B cell (primary cell): ENCODE measurements at regions not wholly inside any gene's neighbourhood (a gene's known extent, or its start where the extent isn't known, plus 50 kb on each side); places are given as distances from the start of the nearest gene placed in this dataset.
A peak's percentile ranks its signal among the peaks of the same experiment; 100 is the strongest.

ENCODE experiments used
- ATAC-seq: fragments of 200-7000 bp; cut with Tn5 transposase; one replicate; pipeline ENCODE4 v1.10.0; 2021; ENCODE audit warnings: low read depth, mild to moderate bottlenecking, moderate number of reproducible peaks, moderate library complexity
- CTCF ChIA-PET: fragments of 350-600 bp; sonication (Branson Sonifier 250); formaldehyde crosslinking; loops from one replicate; lab custom pipeline; 2021; ENCODE audit warnings: antibody characterized with exemption, inconsistent platforms; lab: Charles Lee
- POLR2A ChIA-PET: fragments of 350-600 bp; sonication (Branson Sonifier 250); formaldehyde crosslinking; loops from one replicate; lab custom pipeline; 2021; ENCODE audit warnings: antibody characterized with exemption; lab: Charles Lee
- DNase-seq: peaks from one replicate; pipeline ENCODE4 v3.0.0; 2013
- H2AFZ ChIP-seq: 2 replicates; pipeline ENCODE4 v1.6.1; 2012; ENCODE audit warnings: mild to moderate bottlenecking, low read depth, low read length; ENCODE audit not compliant: insufficient read depth, poor library complexity, severe bottlenecking
- H3K27ac ChIP-seq, 2 donors: 1 replicate in 1 of 2; 2 replicates in 1 of 2; pipeline ENCODE4 v1.5.1; 2012 to 2013; ENCODE audit warnings: low read length in 2 of 2, mild to moderate bottlenecking in 2 of 2, moderate library complexity in 1 of 2
- H3K27me3 ChIP-seq, 4 experiments: fragments of 200-600 bp in 1 of 4; sonication (generic) in 1 of 4; replicated peaks in 1 of 4; 1 replicate in 2 of 4; 2 replicates in 2 of 4; pipeline versions ENCODE4 v1.6.1 to v1.7.0; 2013 to 2016; ENCODE audit warnings: low read length in 3 of 4, mild to moderate bottlenecking in 2 of 4, mixed read lengths in 1 of 4, moderate library complexity in 1 of 4; ENCODE audit not compliant: insufficient read depth in 4 of 4, control insufficient read depth in 3 of 4; ENCODE audit errors: control extremely low read depth in 1 of 4
- H3K36me3 ChIP-seq, 2 experiments: replicated peaks in 1 of 2; 1 replicate in 1 of 2; 2 replicates in 1 of 2; pipeline versions ENCODE4 v1.6.1 to v1.7.1; 2013; ENCODE audit warnings: low read length in 1 of 2; ENCODE audit not compliant: insufficient read depth in 2 of 2, control insufficient read depth in 1 of 2; ENCODE audit errors: control extremely low read depth in 1 of 2, extremely low read depth in 1 of 2
- H3K4me1 ChIP-seq, 2 donors: fragments of 200-600 bp in 1 of 2; sonication (generic) in 1 of 2; 1 replicate in 1 of 2; 2 replicates in 1 of 2; pipeline versions ENCODE4 v1.5.1 to v1.6.1; 2013 to 2017; ENCODE audit warnings: low read length in 2 of 2; ENCODE audit not compliant: control insufficient read depth in 2 of 2, insufficient read depth in 2 of 2
- H3K4me2 ChIP-seq: replicated peaks from 2 replicates; pipeline ENCODE3; 2012; ENCODE audit warnings: mild to moderate bottlenecking, low read depth, low read length; ENCODE audit not compliant: poor library complexity, severe bottlenecking
- H3K4me3 ChIP-seq, 5 experiments: fragments of 200-600 bp in 1 of 5; sonication (generic) in 1 of 5; 1 replicate in 3 of 5; 2 replicates in 2 of 5; pipeline versions ENCODE4 v1.5.1 to v1.7.0; 2011 to 2016; ENCODE audit warnings: low read length in 4 of 5, mild to moderate bottlenecking in 4 of 5, low read depth in 2 of 5, control low read depth in 1 of 5, moderate library complexity in 1 of 5; ENCODE audit not compliant: insufficient read depth in 1 of 5; ENCODE audit errors: control extremely low read depth in 1 of 5, extremely low read depth in 1 of 5
- H3K79me2 ChIP-seq: fragments of 200-600 bp; sonication (generic); one replicate; pipeline ENCODE4 v1.6.0; 2016; ENCODE audit warnings: low read length; ENCODE audit not compliant: control insufficient read depth, insufficient read depth
- H3K9ac ChIP-seq: fragments of 200-600 bp; sonication (generic); 2 replicates; pipeline ENCODE4 v1.6.1; 2017; ENCODE audit warnings: mild to moderate bottlenecking, low read length, moderate library complexity
- H3K9me3 ChIP-seq, 3 donors: one replicate each; pipeline versions ENCODE4 v1.6.1 to v1.7.1; 2013; ENCODE audit warnings: low read length in 2 of 3; ENCODE audit not compliant: control insufficient read depth in 2 of 3, insufficient read depth in 1 of 3; ENCODE audit errors: control extremely low read depth in 1 of 3
- H4K20me1 ChIP-seq: 2 replicates; pipeline ENCODE4 v1.6.0; 2012; ENCODE audit warnings: mild to moderate bottlenecking, low read length; ENCODE audit not compliant: insufficient read depth, control insufficient read depth, poor library complexity, severe bottlenecking
- H3K27ac Mint-ChIP-seq: one replicate; pipeline ENCODE4 v1.8.0; 2021; ENCODE audit warnings: mixed read lengths
- H3K27me3 Mint-ChIP-seq: one replicate; pipeline ENCODE4 v1.8.0; 2021; ENCODE audit warnings: mixed read lengths
- H3K4me1 Mint-ChIP-seq: one replicate; pipeline ENCODE4 v1.8.0; 2021; ENCODE audit warnings: mixed read lengths
- H3K4me3 Mint-ChIP-seq: one replicate; pipeline ENCODE4 v1.8.0; 2021; ENCODE audit warnings: mixed read lengths
- H3K9me3 Mint-ChIP-seq: one replicate; pipeline ENCODE4 v1.8.0; 2022; ENCODE audit warnings: mixed read lengths; ENCODE audit not compliant: insufficient read depth
- EZH2 ChIP-seq: IDR thresholded peaks from 2 replicates; pipeline ENCODE4 v1.6.1; 2012; ENCODE audit warnings: borderline replicate concordance, low read depth, mild to moderate bottlenecking, moderate library complexity, low read length; ENCODE audit not compliant: insufficient read depth, poor library complexity, severe bottlenecking
- WGBS: methylation state at CpG from one replicate; pipeline ENCODE4 v1.1.5; 2013; ENCODE audit warnings: missing lambda C conversion rate; ENCODE audit not compliant: insufficient coverage; 5-methylcytosine and 5-hydroxymethylcytosine counted together
- intact Hi-C: fragments of 100-400 bp; cut with micrococcal nuclease; formaldehyde crosslinking; loops from one replicate; pipeline ENCODE4 v1.10.0; 2022
- TF ChIP-seq, protein P1 (sequence below): fragments of 200-600 bp; IDR thresholded peaks from one replicate; pipeline ENCODE4 v1.8.0; 2022; ENCODE audit warnings: antibody characterized with exemption, mild to moderate bottlenecking

DNA sequence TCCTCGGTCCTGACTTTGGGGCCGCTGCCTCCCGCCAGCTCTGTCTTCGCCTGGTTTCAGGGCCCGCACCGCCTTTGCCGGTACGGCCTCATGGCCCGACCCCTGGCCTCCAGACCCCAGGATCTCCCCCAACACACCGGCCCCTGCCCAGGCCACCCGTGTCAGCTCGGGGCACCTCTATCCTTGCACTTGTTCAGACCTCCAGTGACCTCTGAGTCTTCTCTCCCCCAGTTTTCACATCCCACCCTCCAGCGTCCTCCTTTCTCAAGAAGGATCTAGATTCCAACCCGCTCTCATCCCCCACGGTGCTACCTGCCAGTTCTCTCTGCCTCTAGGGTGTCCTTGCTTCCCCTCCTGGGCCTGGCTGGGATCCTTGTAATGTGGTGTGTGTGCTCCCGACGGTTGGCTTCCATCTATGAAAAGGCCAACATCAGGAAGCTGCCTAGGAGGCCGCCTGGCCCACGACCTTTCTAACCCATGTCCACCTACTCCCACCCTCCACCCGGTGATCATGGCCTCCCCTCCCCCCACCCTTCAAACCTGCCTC is 61.1 kb downstream of the SPATA31C2 start:
- no peak overlapping the region for H3K27ac Mint-ChIP-seq
- H3K9ac ChIP-seq: no peak overlapping the region
- TF ChIP-seq, protein P1, sequence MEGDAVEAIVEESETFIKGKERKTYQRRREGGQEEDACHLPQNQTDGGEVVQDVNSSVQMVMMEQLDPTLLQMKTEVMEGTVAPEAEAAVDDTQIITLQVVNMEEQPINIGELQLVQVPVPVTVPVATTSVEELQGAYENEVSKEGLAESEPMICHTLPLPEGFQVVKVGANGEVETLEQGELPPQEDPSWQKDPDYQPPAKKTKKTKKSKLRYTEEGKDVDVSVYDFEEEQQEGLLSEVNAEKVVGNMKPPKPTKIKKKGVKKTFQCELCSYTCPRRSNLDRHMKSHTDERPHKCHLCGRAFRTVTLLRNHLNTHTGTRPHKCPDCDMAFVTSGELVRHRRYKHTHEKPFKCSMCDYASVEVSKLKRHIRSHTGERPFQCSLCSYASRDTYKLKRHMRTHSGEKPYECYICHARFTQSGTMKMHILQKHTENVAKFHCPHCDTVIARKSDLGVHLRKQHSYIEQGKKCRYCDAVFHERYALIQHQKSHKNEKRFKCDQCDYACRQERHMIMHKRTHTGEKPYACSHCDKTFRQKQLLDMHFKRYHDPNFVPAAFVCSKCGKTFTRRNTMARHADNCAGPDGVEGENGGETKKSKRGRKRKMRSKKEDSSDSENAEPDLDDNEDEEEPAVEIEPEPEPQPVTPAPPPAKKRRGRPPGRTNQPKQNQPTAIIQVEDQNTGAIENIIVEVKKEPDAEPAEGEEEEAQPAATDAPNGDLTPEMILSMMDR: no peak
- no peak for TF ChIP-seq EZH2

DNA sequence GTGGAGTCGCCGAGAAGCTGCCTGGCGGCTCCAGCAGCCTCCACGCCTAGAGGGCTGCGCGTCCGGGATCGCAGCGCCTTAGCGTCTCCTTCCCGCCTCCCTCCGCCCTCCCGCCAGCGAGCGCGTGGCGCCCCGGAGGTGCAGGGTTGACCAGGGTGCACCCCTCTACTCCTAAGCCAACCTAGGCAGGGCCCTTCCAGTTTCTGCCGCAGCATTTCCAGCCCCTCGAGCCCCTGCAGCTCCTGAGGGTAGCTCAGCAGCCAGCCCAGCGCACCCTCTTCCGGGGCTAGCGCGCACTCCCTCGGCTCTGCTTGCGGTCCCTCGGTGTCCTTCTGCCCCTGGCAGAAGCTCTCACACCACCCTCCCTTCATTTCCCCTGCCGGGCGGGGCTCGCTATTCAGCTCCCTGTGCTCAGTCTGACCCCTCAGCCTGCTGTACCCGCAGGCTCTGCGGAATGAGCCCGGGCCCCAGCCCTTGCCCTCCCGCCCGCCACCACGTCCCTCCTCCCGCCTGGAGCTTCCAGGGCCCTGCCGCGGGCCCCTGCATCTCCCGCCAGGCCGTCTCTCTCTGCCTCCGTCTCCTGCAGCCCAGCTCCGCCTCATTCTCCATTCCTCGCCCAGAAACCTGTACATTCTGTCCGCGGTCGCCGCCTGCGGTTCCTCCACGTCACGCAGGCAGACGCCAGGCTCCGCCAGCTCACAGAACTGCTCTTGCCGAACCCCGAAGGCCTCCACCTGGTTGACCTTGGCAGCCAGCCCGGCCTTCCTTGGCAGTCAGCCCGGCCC is 61.8 kb downstream of the SPATA31C2 start:
- Histone ChIP-seq H3K4me2 (peak overlapping the region; percentile 55), H3K4me1 (peaks cover 10 to 11% of the 10 kb centered on the region in 2 donors), H3K36me3 (no peaks in the 10 kb centered on the region), H3K79me2 (no peaks in the 10 kb centered on the region), H3K9me3 (no peaks in the 10 kb centered on the region), H2AFZ (peak overlapping the region; percentile 42), H4K20me1 (no peaks in the 10 kb centered on the region), H3K27ac (no peak overlapping the region), H3K9ac (no peak overlapping the region), H3K27me3 (peaks cover 0 to 18% (median 11%) of the 10 kb centered on the region in 4 experiments), H3K4me3 (no peak overlapping the region)
- POLR2A ChIA-PET: no interaction called here
- peaks cover 13% of the 10 kb centered on the region for H3K4me1 Mint-ChIP-seq
- CTCF ChIA-PET: no interaction called here
- intact Hi-C loops: no loop called here
- H3K27me3 Mint-ChIP-seq: peaks cover 55% of the 10 kb centered on the region
- H3K27ac Mint-ChIP-seq: no peak overlapping the region
- WGBS: 2% methylated on average over 53 of the region's 57 CpGs
- H3K4me3 Mint-ChIP-seq: peak overlapping the region; percentile 65
- peaks cover 5% of the 10 kb centered on the region for H3K9me3 Mint-ChIP-seq
- TF ChIP-seq EZH2: no peak
- TF ChIP-seq, protein P1: no peak
- DNase-seq (no peak), ATAC-seq (no peak)

More for the DNA sequence above, 61.1 kb downstream of the SPATA31C2 start:
- no peak overlapping the region for H3K4me3 ChIP-seq
- H3K4me1 ChIP-seq: peaks cover 10 to 11% of the 10 kb centered on the region in 2 donors
- H3K9me3 ChIP-seq: no peaks in the 10 kb centered on the region
- no peaks in the 10 kb centered on the region for H3K79me2 ChIP-seq
- DNase-seq (no peak), ATAC-seq (no peak)
- H3K27ac ChIP-seq: no peak overlapping the region
- WGBS: 33% methylated on average over 15 of the region's 20 CpGs
- Mint-ChIP-seq H3K27me3 (peaks cover 55% of the 10 kb centered on the region), H3K4me1 (peaks cover 13% of the 10 kb centered on the region), H3K4me3 (peak overlapping the region; percentile 65), H3K9me3 (peaks cover 5% of the 10 kb centered on the region)
- H2AFZ ChIP-seq: no peak overlapping the region
- H4K20me1 ChIP-seq: no peaks in the 10 kb centered on the region
- ChIA-PET CTCF (no interaction called here), POLR2A (no interaction called here)
- no peak overlapping the region for H3K4me2 ChIP-seq
- intact Hi-C loops: no loop called here
- peaks cover 0 to 18% (median 11%) of the 10 kb centered on the region in 4 experiments for H3K27me3 ChIP-seq
- H3K36me3 ChIP-seq: no peaks in the 10 kb centered on the region
